GM20000 (cell line): ENCODE measurements at regions not wholly inside any gene's neighbourhood (a gene's known extent, or its start where the extent isn't known, plus 50 kb on each side); places are given as distances from the start of the nearest gene placed in this dataset.

Experiments
- DNase-seq: peaks from one replicate; pipeline ENCODE4 v3.0.0; 2012; ENCODE audit warnings: low spot score
- CTCF ChIP-seq: IDR thresholded peaks from 2 replicates; pipeline ENCODE4 v1.5.1; 2012; ENCODE audit warnings: mild to moderate bottlenecking, control low read depth; ENCODE audit errors: extremely low read depth, missing control alignments

- no peak for DNase-seq
- no peak for TF ChIP-seq CTCF
These were observed 112.0 kb upstream of the CHST15 start for GRCh38 chr10:124205432-124205831.

GRCh38 chr10:124204726-124205125, 111.3 kb upstream of the CHST15 start:
- no peak for TF ChIP-seq CTCF

GRCh38 chr10:124200011-124200410, 106.6 kb upstream of the CHST15 start:
- TF ChIP-seq CTCF: no peak
- DNase-seq: no peak

More at GRCh38 chr10:124204726-124205125, 111.3 kb upstream of the CHST15 start:
- DNase-seq: no peak

GRCh38 chr10:124198871-124199270, 105.5 kb upstream of the CHST15 start:
- no peak for DNase-seq
- TF ChIP-seq CTCF: no peak

GRCh38 chr10:124198125-124198501, 104.7 kb upstream of the CHST15 start:
- DNase-seq: no peak
- no peak for TF ChIP-seq CTCF

GRCh38 chr10:124197371-124198124, 104.2 kb upstream of the CHST15 start:
- no peak for DNase-seq

GRCh38 chr10:124196659-124197058, 103.3 kb upstream of the CHST15 start:
- TF ChIP-seq CTCF: no peak
- no peak for DNase-seq

More at GRCh38 chr10:124197371-124198124, 104.2 kb upstream of the CHST15 start:
- TF ChIP-seq CTCF: no peak
